Activated naive CD4-positive, alpha-beta T cell treated with anti-CD3 and anti-CD28 coated beads for 36 hours (primary cell): ENCODE measurements at regions not wholly inside any gene's neighbourhood (a gene's known extent, or its start where the extent isn't known, plus 50 kb on each side); places are given as distances from the start of the nearest gene placed in this dataset.
"Not testable (repeated sequence)": the region's sequence is repeated elsewhere in the genome, so short reads cannot be mapped to it uniquely, and the experiment has no call there.

ENCODE experiments used
- CTCF ChIA-PET: fragments of 350-600 bp; sonication (Branson Sonifier 250); formaldehyde crosslinking; loops from one replicate; lab custom pipeline; 2021; ENCODE audit warnings: antibody characterized with exemption; lab: Charles Lee
- DNase-seq: peaks from one replicate; pipeline ENCODE4 v3.0.0-alpha.2; 2020
- H3K27ac Mint-ChIP-seq: one replicate; pipeline ENCODE4 v1.8.0; 2021; ENCODE audit warnings: mild to moderate bottlenecking, mixed read lengths
- H3K27me3 Mint-ChIP-seq: one replicate; pipeline ENCODE4 v1.8.0; 2021; ENCODE audit warnings: low read depth, mixed read lengths
- H3K36me3 Mint-ChIP-seq: one replicate; pipeline ENCODE4 v1.8.0; 2021; ENCODE audit warnings: low read depth, mixed read lengths
- H3K4me1 Mint-ChIP-seq: one replicate; pipeline ENCODE4 v1.8.0; 2021; ENCODE audit warnings: low read depth, mixed read lengths
- H3K4me3 Mint-ChIP-seq: one replicate; pipeline ENCODE4 v1.8.0; 2021; ENCODE audit warnings: mild to moderate bottlenecking, moderate library complexity, mixed read lengths
- H3K9me3 Mint-ChIP-seq: one replicate; pipeline ENCODE4 v1.8.0; 2021; ENCODE audit warnings: mixed read lengths
- intact Hi-C: fragments of 100-400 bp; cut with micrococcal nuclease; formaldehyde crosslinking; loops from one replicate; pipeline ENCODE4 v1.15.1; 2023

- H3K4me3 Mint-ChIP-seq = no peak overlapping the region
- H3K27me3 Mint-ChIP-seq = no peaks in the 10 kb centered on the region
- H3K4me1 Mint-ChIP-seq = no peaks in the 10 kb centered on the region
- CTCF ChIA-PET = interaction anchor here (0.8 kb wide), 1 partner anchor 11 kb away, joined by 3 read pairs; no protein-coding TSS in a partner anchor
- H3K36me3 Mint-ChIP-seq = peaks cover 1% of the 10 kb centered on the region
- intact Hi-C loops = no loop called here
- no peak for DNase-seq
- H3K9me3 Mint-ChIP-seq = peaks cover 22% of the 10 kb centered on the region
- H3K27ac Mint-ChIP-seq = no peak overlapping the region
These were observed 819.2 kb downstream of the RAPGEF2 start for GRCh38 chr4:159922119-159922518.

- H3K4me3 Mint-ChIP-seq = no peak overlapping the region
- H3K4me1 Mint-ChIP-seq = no peaks in the 10 kb centered on the region
- H3K36me3 Mint-ChIP-seq = peaks cover 1% of the 10 kb centered on the region
- H3K27ac Mint-ChIP-seq = no peak overlapping the region
- CTCF ChIA-PET = no interaction called here
- intact Hi-C loops = no loop called here
- H3K27me3 Mint-ChIP-seq = no peaks in the 10 kb centered on the region
- H3K9me3 Mint-ChIP-seq = peaks cover 31% of the 10 kb centered on the region
- DNase-seq = no peak
These were observed 822.9 kb downstream of the RAPGEF2 start for GRCh38 chr4:159925770-159926169.

- CTCF ChIA-PET = no interaction called here
- H3K4me1 Mint-ChIP-seq = no peaks in the 10 kb centered on the region
- H3K9me3 Mint-ChIP-seq = peaks cover 31% of the 10 kb centered on the region
These were observed 824.0 kb downstream of the RAPGEF2 start for GRCh38 chr4:159926871-159927270.

GRCh38 chr4:159927781-159928180, 824.9 kb downstream of the RAPGEF2 start:
- intact Hi-C loops = no loop called here
- peaks cover 1% of the 10 kb centered on the region for H3K36me3 Mint-ChIP-seq
- no peak for DNase-seq
- no peak overlapping the region for H3K27ac Mint-ChIP-seq
- peaks cover 35% of the 10 kb centered on the region for H3K9me3 Mint-ChIP-seq
- CTCF ChIA-PET = no interaction called here
- H3K4me3 Mint-ChIP-seq = no peak overlapping the region
- H3K4me1 Mint-ChIP-seq = no peaks in the 10 kb centered on the region
- H3K27me3 Mint-ChIP-seq = no peaks in the 10 kb centered on the region

More at GRCh38 chr4:159926871-159927270, 824.0 kb downstream of the RAPGEF2 start:
- DNase-seq = no peak
- H3K4me3 Mint-ChIP-seq = no peak overlapping the region
- H3K27ac Mint-ChIP-seq = no peak overlapping the region
- no peaks in the 10 kb centered on the region for H3K27me3 Mint-ChIP-seq
- intact Hi-C loops = no loop called here
- peaks cover 1% of the 10 kb centered on the region for H3K36me3 Mint-ChIP-seq

DNA sequence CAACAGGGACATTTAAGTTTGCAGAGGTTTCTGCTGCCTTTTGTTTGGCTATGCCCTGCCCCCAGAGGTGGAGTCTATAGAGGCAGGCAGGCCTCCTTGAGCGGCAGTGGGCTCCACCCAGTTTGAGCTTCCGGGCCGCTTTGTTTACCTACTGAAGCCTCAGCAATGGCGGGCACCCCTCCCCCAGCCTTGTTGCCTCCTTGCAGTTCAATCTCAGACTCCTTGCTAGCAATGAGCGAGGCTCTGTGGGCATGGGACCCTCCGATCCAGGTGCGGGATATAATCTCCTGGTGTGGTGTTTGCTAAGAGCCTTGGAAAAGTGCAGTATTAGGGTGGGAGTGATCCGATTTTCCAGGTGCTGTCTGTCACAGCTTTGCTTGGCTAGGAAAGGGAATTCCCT, 831.7 kb downstream of the RAPGEF2 start:
- H3K27me3 Mint-ChIP-seq, DNase-seq, H3K27ac Mint-ChIP-seq, intact Hi-C loops, H3K4me3 Mint-ChIP-seq, H3K4me1 Mint-ChIP-seq, H3K36me3 Mint-ChIP-seq, CTCF ChIA-PET: not testable (repeated sequence)
- peaks cover 18% of the 10 kb centered on the region for H3K9me3 Mint-ChIP-seq

- H3K27ac Mint-ChIP-seq = no peak overlapping the region
- intact Hi-C loops = no loop called here
- H3K4me1 Mint-ChIP-seq = no peaks in the 10 kb centered on the region
- H3K4me3 Mint-ChIP-seq = no peak overlapping the region
- CTCF ChIA-PET = interaction anchor here (0.7 kb wide), 1 partner anchor 326 kb away, joined by 4 read pairs; no protein-coding TSS in a partner anchor
- peaks cover 7% of the 10 kb centered on the region for H3K9me3 Mint-ChIP-seq
- H3K36me3 Mint-ChIP-seq = no peaks in the 10 kb centered on the region
- no peaks in the 10 kb centered on the region for H3K27me3 Mint-ChIP-seq
- no peak for DNase-seq
These were observed 834.7 kb downstream of the RAPGEF2 start for GRCh38 chr4:159937595-159937994.

DNA sequence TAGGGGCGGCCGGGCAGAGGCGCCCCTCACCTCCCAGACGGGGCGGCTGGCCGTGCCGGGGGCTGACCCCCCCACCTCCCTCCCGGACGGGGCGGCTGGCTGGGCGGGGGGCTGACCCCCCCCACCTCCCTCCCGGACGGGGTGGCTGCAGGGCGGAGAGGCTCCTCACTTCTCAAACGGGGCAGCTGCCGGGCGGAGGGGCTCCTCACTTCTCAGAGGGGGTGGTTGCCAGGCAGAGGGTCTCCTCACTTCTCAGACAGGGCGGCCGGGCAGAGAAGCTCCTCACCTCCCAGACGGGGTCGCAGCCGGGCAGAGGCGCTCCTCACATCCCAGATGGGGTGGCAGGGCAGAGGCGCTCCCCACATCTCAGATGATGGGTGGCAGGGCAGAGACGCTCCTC, 836.8 kb downstream of the RAPGEF2 start:
- intact Hi-C loops = loop anchor here (10.0 kb wide), 1 partner anchor 455 kb away; no protein-coding TSS in a partner anchor
- H3K27ac Mint-ChIP-seq, DNase-seq, CTCF ChIA-PET, H3K36me3 Mint-ChIP-seq, H3K4me1 Mint-ChIP-seq, H3K4me3 Mint-ChIP-seq, H3K27me3 Mint-ChIP-seq, H3K9me3 Mint-ChIP-seq: not testable (repeated sequence)

DNA sequence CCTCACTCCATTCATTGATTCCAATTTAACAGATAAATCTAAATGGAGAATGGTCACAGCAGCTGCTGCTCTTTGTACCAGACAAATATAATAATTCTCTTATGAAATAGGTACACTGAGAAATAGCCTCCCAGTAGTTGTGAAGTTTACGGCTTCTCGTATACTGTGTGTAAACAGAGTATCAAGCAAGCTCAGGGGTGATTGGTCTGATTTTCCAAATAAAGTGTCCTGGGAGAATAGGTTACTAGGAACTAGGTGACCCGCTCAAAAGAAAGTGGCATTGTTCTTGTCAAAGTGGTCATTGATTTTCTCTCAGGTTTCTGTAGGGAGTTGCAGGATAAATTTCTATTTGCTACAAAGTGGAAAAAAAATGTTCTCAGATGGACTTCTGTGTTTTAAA, 838.2 kb downstream of the RAPGEF2 start:
- Mint-ChIP-seq H3K4me1 (no peaks in the 10 kb centered on the region), H3K36me3 (no peaks in the 10 kb centered on the region), H3K4me3 (no peak overlapping the region), H3K27me3 (no peaks in the 10 kb centered on the region), H3K27ac (no peak overlapping the region), H3K9me3 (no peaks in the 10 kb centered on the region)
- CTCF ChIA-PET = no interaction called here
- intact Hi-C loops = loop anchor here (10.0 kb wide), 1 partner anchor 456 kb away; no protein-coding TSS in a partner anchor
- no peak for DNase-seq

DNA sequence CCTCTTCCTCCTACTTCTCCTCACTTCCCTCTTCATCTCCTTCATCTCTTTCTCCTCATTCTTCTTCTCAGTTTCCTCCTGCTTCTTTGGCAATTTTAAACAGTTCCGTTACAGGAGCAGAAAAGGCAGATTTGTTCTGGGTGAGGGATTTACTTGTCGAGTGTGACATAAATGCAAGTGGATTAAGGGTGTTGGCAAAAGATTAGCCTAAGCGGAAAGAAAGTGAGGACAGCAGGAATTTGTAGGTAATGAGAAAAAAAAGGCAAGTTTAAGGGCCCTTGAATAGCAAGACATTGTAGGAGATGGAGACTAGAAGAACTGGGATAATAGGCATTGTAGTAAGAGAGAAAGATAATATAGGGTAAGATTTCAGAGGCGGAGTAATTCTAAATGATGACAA, 841.6 kb downstream of the RAPGEF2 start:
- no peaks in the 10 kb centered on the region for H3K9me3 Mint-ChIP-seq
- no peak overlapping the region for H3K4me3 Mint-ChIP-seq
- no peaks in the 10 kb centered on the region for H3K4me1 Mint-ChIP-seq
- no peaks in the 10 kb centered on the region for H3K27me3 Mint-ChIP-seq
- no peak overlapping the region for H3K27ac Mint-ChIP-seq
- DNase-seq = no peak
- intact Hi-C loops = loop anchor here (10.0 kb wide), 1 partner anchor 460 kb away; no protein-coding TSS in a partner anchor
- no peaks in the 10 kb centered on the region for H3K36me3 Mint-ChIP-seq
- CTCF ChIA-PET = no interaction called here

DNA sequence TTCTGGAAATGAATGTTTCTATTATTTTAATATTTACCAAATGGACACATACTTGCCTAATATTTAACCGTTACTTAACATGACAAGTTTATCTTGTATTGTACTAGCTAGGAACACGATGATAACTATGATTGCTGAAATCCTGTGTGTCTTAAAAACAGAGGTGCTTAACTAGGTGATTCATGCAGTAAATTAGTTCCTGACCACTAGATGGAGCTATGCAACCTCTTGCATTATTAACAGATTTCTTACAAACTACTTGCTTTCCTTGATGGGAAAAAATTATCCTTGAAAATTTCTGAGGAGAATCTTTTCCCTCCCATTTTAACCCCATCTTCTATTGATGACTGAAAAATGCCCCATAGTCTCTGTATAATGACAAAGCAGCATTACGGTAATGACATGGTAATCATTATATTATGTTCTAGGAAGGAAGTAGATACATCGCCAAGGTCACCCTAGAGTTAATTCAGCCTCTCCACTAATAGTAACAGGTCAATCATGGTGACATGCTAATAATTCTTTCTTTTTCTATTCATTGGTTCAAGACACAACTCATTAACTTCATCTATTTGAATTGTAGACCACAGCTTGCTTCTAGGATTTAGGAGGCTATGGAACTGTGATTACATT, 844.2 kb downstream of the RAPGEF2 start:
- CTCF ChIA-PET = interaction anchor here (0.9 to 1.6 kb wide), 2 partner anchors 11 to 12 kb away, joined by 4 read pairs; no protein-coding TSS in a partner anchor
- Mint-ChIP-seq H3K36me3 (no peaks in the 10 kb centered on the region), H3K4me1 (no peaks in the 10 kb centered on the region), H3K9me3 (no peaks in the 10 kb centered on the region), H3K27ac (no peak overlapping the region), H3K4me3 (no peak overlapping the region), H3K27me3 (no peaks in the 10 kb centered on the region)
- intact Hi-C loops = loop anchor here (10.0 kb wide), 1 partner anchor 462 kb away; no protein-coding TSS in a partner anchor
- no peak for DNase-seq

GRCh38 chr4:159950707-159951106, 847.8 kb downstream of the RAPGEF2 start:
- Mint-ChIP-seq H3K36me3 (no peaks in the 10 kb centered on the region), H3K4me3 (no peak overlapping the region), H3K27me3 (no peaks in the 10 kb centered on the region), H3K4me1 (no peaks in the 10 kb centered on the region), H3K27ac (no peak overlapping the region), H3K9me3 (no peaks in the 10 kb centered on the region)
- intact Hi-C loops = no loop called here
- CTCF ChIA-PET = no interaction called here
- no peak for DNase-seq

DNA sequence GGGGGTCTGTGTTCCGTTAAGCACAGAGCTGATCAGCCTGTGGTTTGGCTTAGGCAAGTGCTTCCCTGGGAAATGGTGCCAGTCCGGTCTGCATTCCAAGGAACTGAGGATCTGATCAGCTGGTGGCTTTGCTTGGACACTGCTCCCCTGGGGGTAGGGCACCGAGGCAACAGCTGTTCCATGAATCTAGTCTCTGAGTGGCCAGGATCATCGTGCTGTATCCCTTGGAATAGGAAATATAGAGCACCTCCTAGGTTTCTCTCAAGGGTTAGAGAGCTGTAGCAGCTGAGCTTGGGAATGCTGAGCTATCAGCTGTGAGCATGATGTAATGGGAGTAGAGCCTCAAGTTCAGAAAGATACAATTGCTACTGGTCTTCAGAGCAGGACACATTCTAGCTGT, 863.9 kb downstream of the RAPGEF2 start:
- CTCF ChIA-PET = no interaction called here

DNA sequence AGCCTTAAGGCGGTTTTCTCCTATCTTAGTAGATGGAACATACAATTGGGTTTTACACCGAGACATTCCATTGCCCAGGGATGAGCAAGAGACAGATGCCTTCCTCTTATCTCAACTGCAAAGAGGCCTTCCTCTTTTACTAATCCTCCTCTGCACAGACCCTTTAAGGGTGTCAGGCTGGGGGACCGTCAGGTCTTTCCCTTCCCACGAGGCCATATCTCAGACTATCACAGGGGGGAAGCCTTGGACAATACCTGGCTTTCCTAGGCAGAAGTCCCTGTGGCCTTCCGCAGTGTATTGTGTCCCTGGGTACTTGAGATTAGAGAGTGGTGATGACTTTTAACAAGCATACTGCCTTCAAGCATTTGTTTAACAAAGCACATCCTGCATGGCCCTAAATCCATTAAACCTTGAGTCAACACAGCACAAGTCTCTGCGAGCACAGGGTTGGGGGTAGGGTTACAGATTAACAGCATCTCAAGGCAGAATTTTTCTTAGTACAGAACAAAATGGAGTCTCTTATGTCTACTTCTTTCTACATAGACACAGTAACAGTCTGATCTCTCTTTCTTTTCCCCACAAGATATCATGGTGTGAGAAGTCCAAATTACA, 874.1 kb downstream of the RAPGEF2 start:
- H3K4me3 Mint-ChIP-seq, CTCF ChIA-PET, H3K9me3 Mint-ChIP-seq, H3K27me3 Mint-ChIP-seq, H3K4me1 Mint-ChIP-seq, H3K27ac Mint-ChIP-seq, DNase-seq, H3K36me3 Mint-ChIP-seq, intact Hi-C loops: not testable (repeated sequence)

More for the DNA sequence above, 863.9 kb downstream of the RAPGEF2 start:
- no peak for DNase-seq
- H3K27ac Mint-ChIP-seq = no peak overlapping the region
- intact Hi-C loops = no loop called here
- peaks cover 1% of the 10 kb centered on the region for H3K9me3 Mint-ChIP-seq
- H3K4me3 Mint-ChIP-seq = no peak overlapping the region
- no peaks in the 10 kb centered on the region for H3K4me1 Mint-ChIP-seq
- no peaks in the 10 kb centered on the region for H3K36me3 Mint-ChIP-seq
- H3K27me3 Mint-ChIP-seq = no peaks in the 10 kb centered on the region
